ENCODE measurements at regions not wholly inside any gene's neighbourhood (a gene's known extent, or its start where the extent isn't known, plus 50 kb on each side); places are given as distances from the start of the nearest gene placed in this dataset.

DNA sequence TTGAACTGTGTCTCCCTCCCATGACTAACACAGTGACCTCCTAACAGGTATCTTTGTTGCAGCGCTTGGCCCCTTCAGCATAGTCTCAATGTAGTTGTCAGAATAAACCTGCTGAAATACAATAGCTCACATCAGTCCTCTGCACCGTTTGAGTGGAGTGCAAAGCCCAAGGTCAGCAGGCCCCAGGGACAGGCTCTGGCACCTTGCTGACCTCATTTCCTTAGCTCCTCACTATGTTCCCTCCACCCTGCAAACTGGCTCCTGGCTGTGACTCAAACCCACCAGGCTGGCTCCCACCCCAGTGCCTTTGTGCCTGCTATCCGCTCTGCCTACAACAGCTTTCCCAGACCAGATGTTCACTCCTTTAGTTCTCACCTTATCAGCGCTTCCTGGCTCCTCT lies 146.7 kb downstream of the LRATD1 start:
- no peak for FAIRE-seq
- no peak overlapping the region for H3K4ac ChIP-seq (replicated peaks; ENCODE audit: insufficient read length, low read depth, low read length)
- WGBS, 2 experiments (ENCODE audit: extremely low coverage in 1 of 2, insufficient coverage in 1 of 2, insufficient read length in 1 of 2, insufficient replicate concordance in 2 of 2, low coverage in 1 of 2, low lambda C conversion rate in 2 of 2, missing lambda C conversion rate in 1 of 2): 87% methylated on average over 4 of the region's 4 CpGs; no CpG with 5 or more reads in 1 of the 2 experiments
- no peak overlapping the region for H3K4me3 ChIP-seq (ENCODE audit: extremely low read depth in 1 of 4, insufficient read depth in 2 of 4, low read depth in 3 of 4, low read length in 4 of 4)
- CTCF ChIA-PET (ENCODE audit: partially characterized antibody): interaction anchor here (2.0 kb wide), 1 partner anchor 52 kb away, joined by 5 read pairs; no protein-coding TSS in a partner anchor
- H3K27ac ChIP-seq (ENCODE audit: low read depth, low read length): no peak overlapping the region
- no peaks in the 10 kb centered on the region for H3K23me2 ChIP-seq (ENCODE audit: low read depth, low read length)
- no peak overlapping the region for H2BK12ac ChIP-seq (ENCODE audit: low read depth, low read length)
- no peaks in the 10 kb centered on the region for H3K79me1 ChIP-seq (ENCODE audit: low read depth, low read length)
- H2BK120ac ChIP-seq (replicated peaks; ENCODE audit: low read depth, low read length): no peak overlapping the region
- H3K14ac ChIP-seq (ENCODE audit: insufficient read length): no peak overlapping the region
- H3K79me2 ChIP-seq (ENCODE audit: control insufficient read depth in 1 of 2, insufficient read depth in 2 of 2, low read length in 2 of 2): no peaks in the 10 kb centered on the region
- H3K18ac ChIP-seq (ENCODE audit: extremely low read depth, low read length): no peak overlapping the region
- no peaks in the 10 kb centered on the region for H3K36me3 ChIP-seq (ENCODE audit: control insufficient read depth in 2 of 4, insufficient read depth in 4 of 4, low read length in 3 of 4)
- H2AK5ac ChIP-seq (ENCODE audit: low read depth, low read length): no peak overlapping the region
- no peak overlapping the region for H2BK20ac ChIP-seq (ENCODE audit: low read length)
- TF ChIP-seq PHF8 (conservative IDR thresholded peaks at IDR 0.05; ENCODE audit: low read depth, low read length) (no peak), TBP (IDR thresholded peaks at IDR 0.05; ENCODE audit: low read depth, low read length) (no peak), YY1 (IDR thresholded peaks at IDR 0.05; ENCODE audit: low read depth, low read length) (no peak), HDAC6 (IDR thresholded peaks at IDR 0.05; ENCODE audit: low read depth, low read length) (no peak), SP2 (IDR thresholded peaks at IDR 0.05; ENCODE audit: low read length) (no peak), FOSL1 (IDR thresholded peaks at IDR 0.05; ENCODE audit: insufficient read depth, low read depth, low read length) (no peak), BRCA1 (IDR thresholded peaks at IDR 0.05; ENCODE audit: low read depth, low read length) (no peak), GTF2F1 (IDR thresholded peaks at IDR 0.05; ENCODE audit: borderline replicate concordance, low read depth, low read length) (no peak), CBX8 (IDR thresholded peaks at IDR 0.05; ENCODE audit: borderline replicate concordance, low read depth, low read length) (no peak), POLR2AphosphoS5 (IDR thresholded peaks at IDR 0.05; ENCODE audit: low read depth, low read length) (no peak), KDM1A (IDR thresholded peaks at IDR 0.05; ENCODE audit: borderline replicate concordance, low read length) (no peak), ASH2L (IDR thresholded peaks at IDR 0.05; ENCODE audit: low read length) (no peak)
- TF ChIP-seq, protein P1, sequence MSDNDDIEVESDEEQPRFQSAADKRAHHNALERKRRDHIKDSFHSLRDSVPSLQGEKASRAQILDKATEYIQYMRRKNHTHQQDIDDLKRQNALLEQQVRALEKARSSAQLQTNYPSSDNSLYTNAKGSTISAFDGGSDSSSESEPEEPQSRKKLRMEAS (IDR thresholded peaks at IDR 0.05): no peak
- TF ChIP-seq, protein P2, sequence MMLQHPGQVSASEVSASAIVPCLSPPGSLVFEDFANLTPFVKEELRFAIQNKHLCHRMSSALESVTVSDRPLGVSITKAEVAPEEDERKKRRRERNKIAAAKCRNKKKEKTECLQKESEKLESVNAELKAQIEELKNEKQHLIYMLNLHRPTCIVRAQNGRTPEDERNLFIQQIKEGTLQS (IDR thresholded peaks at IDR 0.05; ENCODE audit: insufficient read depth, low read depth, low read length): no peak
- H3K23ac ChIP-seq (ENCODE audit: insufficient read length): no peak overlapping the region
- no peak overlapping the region for H4K8ac ChIP-seq (ENCODE audit: extremely low read depth, insufficient read depth, low read length)
- no peak overlapping the region for H4K5ac ChIP-seq (ENCODE audit: insufficient read length, low read depth, low read length)
- POLR2A ChIA-PET (ENCODE audit: partially characterized antibody): no interaction called here
- no peak overlapping the region for H3K9ac ChIP-seq (replicated peaks in 1 of 4; ENCODE audit: extremely low read depth in 1 of 4, low read depth in 3 of 4, low read length in 3 of 4)
- H2AFZ ChIP-seq (ENCODE audit: low read length): no peak overlapping the region
- H2BK5ac ChIP-seq (ENCODE audit: low read depth, low read length): no peak overlapping the region
- DNase-seq (ENCODE audit: low read depth in 1 of 2, low spot score in 2 of 2): no peak
- no peaks in the 10 kb centered on the region for H4K20me1 ChIP-seq (replicated peaks in 1 of 2; ENCODE audit: control insufficient read depth in 1 of 2, insufficient read depth in 2 of 2, low read length in 2 of 2)
- H4K91ac ChIP-seq (replicated peaks; ENCODE audit: insufficient read length, low read length): no peak overlapping the region
- no peak overlapping the region for H3K56ac ChIP-seq (replicated peaks; ENCODE audit: insufficient read length, low read depth, low read length)
- H2BK15ac ChIP-seq (ENCODE audit: low read length): no peak overlapping the region
- no peaks in the 10 kb centered on the region for H3K9me3 ChIP-seq (ENCODE audit: insufficient read depth in 2 of 2, low read depth in 1 of 2, low read length in 1 of 2)
- no peaks in the 10 kb centered on the region for H3K4me1 ChIP-seq (replicated peaks in 1 of 4; ENCODE audit: control insufficient read depth in 3 of 4, insufficient read depth in 4 of 4, low read length in 3 of 4)
- no peak overlapping the region for H3K4me2 ChIP-seq (ENCODE audit: insufficient read depth in 1 of 2, low read depth in 2 of 2, low read length in 2 of 2)
- no peaks in the 10 kb centered on the region for H3K27me3 ChIP-seq (replicated peaks in 1 of 4; ENCODE audit: control insufficient read depth in 3 of 4, extremely low read depth in 1 of 4, insufficient read depth in 3 of 4, low read length in 3 of 4)
